B cell (primary cell): ENCODE measurements at regions not wholly inside any gene's neighbourhood (a gene's known extent, or its start where the extent isn't known, plus 50 kb on each side); places are given as distances from the start of the nearest gene placed in this dataset.

Experiments used
- CTCF ChIP-seq: fragments of 200-600 bp; IDR thresholded peaks from one replicate; pipeline ENCODE4 v1.8.0; 2022; ENCODE audit warnings: antibody characterized with exemption, mild to moderate bottlenecking
- EZH2 ChIP-seq: IDR thresholded peaks from 2 replicates; pipeline ENCODE4 v1.6.1; 2012; ENCODE audit warnings: borderline replicate concordance, low read depth, mild to moderate bottlenecking, moderate library complexity, low read length; ENCODE audit not compliant: insufficient read depth, poor library complexity, severe bottlenecking

- TF ChIP-seq CTCF (no peak), EZH2 (no peak)
These were observed 99.1 kb downstream of the PPIAL4G start for GRCh38 chr1:148383966-148384365.
